Gastroesophageal sphincter (tissue), 4 donors: ENCODE measurements at regions not wholly inside any gene's neighbourhood (a gene's known extent, or its start where the extent isn't known, plus 50 kb on each side); places are given as distances from the start of the nearest gene placed in this dataset.

Experiments
- ATAC-seq: fragments of 150-250 bp; one replicate; pipeline ENCODE4 v1.9.1; 2016; ENCODE audit warnings: mild to moderate bottlenecking, moderate library complexity
- H3K27ac ChIP-seq, 4 donors: fragments of 200-600 bp; sonication (generic) in 3 of 4; 1 replicate in 3 of 4; 2 replicates in 1 of 4; pipeline ENCODE4 v1.5.1; 2016 to 2019
- H3K27me3 ChIP-seq: fragments of 200-600 bp; sonication (generic); one replicate; pipeline ENCODE4 v1.5.1; 2019
- H3K36me3 ChIP-seq, 2 donors: fragments of 200-600 bp; sonication (generic); one replicate each; pipeline ENCODE4 v1.5.1; 2019; ENCODE audit warnings: control low read depth in 1 of 2
- H3K4me1 ChIP-seq, 3 donors: fragments of 200-600 bp; sonication (generic); 1 replicate in 2 of 3; 2 replicates in 1 of 3; pipeline ENCODE4 v1.5.1; 2016 to 2019; ENCODE audit warnings: control low read depth in 2 of 3
- H3K4me3 ChIP-seq, 2 donors: fragments of 200-600 bp; sonication (generic); one replicate each; pipeline ENCODE4 v1.5.1; 2019; ENCODE audit warnings: mild to moderate bottlenecking in 1 of 2, moderate library complexity in 1 of 2
- H3K9me3 ChIP-seq, 3 donors: fragments of 200-600 bp; sonication (generic); one replicate each; pipeline ENCODE4 v1.5.1; 2017 to 2019; ENCODE audit warnings: control low read depth in 2 of 3
- CTCF ChIP-seq, 4 experiments: fragments of 200-600 bp in 2 of 4; fragments of 450-650 bp in 2 of 4; sonication (generic) in 1 of 4; IDR thresholded peaks; one replicate each; pipeline ENCODE4 v1.5.1; 2017 to 2019; ENCODE audit warnings: antibody characterized with exemption in 4 of 4, mild to moderate bottlenecking in 2 of 4, moderate library complexity in 2 of 4
- EP300 ChIP-seq: sonication (generic); formaldehyde crosslinking; IDR thresholded peaks from one replicate; pipeline ENCODE4 v1.6.1; 2017; ENCODE audit warnings: antibody characterized with exemption, mild to moderate bottlenecking
- POLR2A ChIP-seq, 2 donors: fragments of 450-650 bp; IDR thresholded peaks; one replicate each; pipeline ENCODE4 v1.6.1; 2017; ENCODE audit warnings: antibody characterized with exemption in 2 of 2, mild to moderate bottlenecking in 2 of 2, moderate library complexity in 1 of 2
- POLR2AphosphoS5 ChIP-seq: sonication (generic); formaldehyde crosslinking; IDR thresholded peaks from one replicate; pipeline ENCODE4 v1.6.1; 2017; ENCODE audit warnings: antibody characterized with exemption
- WGBS, 2 donors: methylation state at CpG; one replicate each; pipeline ENCODE4 v1.1.5; 2018; ENCODE audit warnings: low coverage in 1 of 2; 5-methylcytosine and 5-hydroxymethylcytosine counted together

DNA sequence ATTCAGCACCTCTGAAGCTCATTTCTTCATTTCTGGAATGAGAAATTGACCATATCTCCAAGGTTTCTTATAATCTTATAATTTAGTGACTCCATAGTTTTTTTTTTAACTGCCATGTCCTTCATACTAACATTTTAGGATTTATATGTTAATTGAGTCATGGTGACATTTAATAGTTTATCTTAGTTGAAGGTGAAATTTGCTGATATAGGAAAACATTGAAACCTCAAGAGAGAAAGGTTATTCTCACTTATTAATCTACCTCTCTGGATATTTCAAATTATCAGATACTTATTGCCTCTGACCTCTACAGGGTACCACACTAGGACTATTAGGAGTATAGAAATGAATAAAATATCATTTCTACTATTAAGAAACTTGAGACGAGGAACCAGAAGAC lies 499.0 kb downstream of the NUP35 start:
- Histone ChIP-seq H3K9me3 (peaks cover 0 to 9% (median 0%) of the 10 kb centered on the region in 3 donors), H3K4me3 (no peak overlapping the region), H3K27me3 (no peaks in the 10 kb centered on the region), H3K27ac (no peak overlapping the region), H3K4me1 (no peaks in the 10 kb centered on the region), H3K36me3 (no peaks in the 10 kb centered on the region)
- TF ChIP-seq POLR2AphosphoS5: no peak
- no peak for TF ChIP-seq CTCF (IDR thresholded peaks at IDR 0.05)
- no peak for TF ChIP-seq EP300
- no peak for TF ChIP-seq POLR2A (IDR thresholded peaks at IDR 0.05)
- 82 to 88% methylated on average over 1 of the region's 1 CpG for WGBS, 2 donors
- ATAC-seq: no peak

DNA sequence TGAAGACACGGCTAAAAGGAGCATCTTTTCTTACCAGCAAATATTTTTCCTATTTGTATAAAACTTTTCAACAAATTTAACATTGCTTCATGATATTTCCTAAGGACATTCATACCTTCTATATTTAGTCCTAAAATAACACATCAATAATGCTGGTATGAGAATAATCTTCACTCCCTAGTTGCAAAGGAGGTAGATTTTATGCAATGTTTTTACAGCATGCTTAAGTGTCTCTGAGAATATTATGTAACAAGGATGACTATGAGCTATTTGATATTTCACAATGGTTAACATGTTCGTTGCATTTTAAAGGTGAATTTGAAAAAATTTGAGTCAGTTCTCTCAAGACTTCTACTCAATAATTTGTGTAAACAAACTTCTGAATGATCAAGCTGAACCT lies 506.7 kb downstream of the NUP35 start:
- H3K9me3 ChIP-seq: no peaks in the 10 kb centered on the region
- no peaks in the 10 kb centered on the region for H3K36me3 ChIP-seq
- H3K27me3 ChIP-seq: no peaks in the 10 kb centered on the region
- WGBS, 2 donors: 79 to 88% methylated on average over 2 of the region's 2 CpGs
- no peaks in the 10 kb centered on the region for H3K4me1 ChIP-seq
- ATAC-seq: no peak
- TF ChIP-seq EP300 (no peak), CTCF (IDR thresholded peaks at IDR 0.05) (no peak), POLR2A (IDR thresholded peaks at IDR 0.05) (no peak), POLR2AphosphoS5 (no peak)
- no peak overlapping the region for H3K27ac ChIP-seq
- H3K4me3 ChIP-seq: no peak overlapping the region

GRCh38 chr2:183656121-183656520 lies 531.9 kb downstream of the NUP35 start:
- Histone ChIP-seq H3K9me3 (no peaks in the 10 kb centered on the region), H3K27me3 (no peaks in the 10 kb centered on the region), H3K4me3 (no peak overlapping the region), H3K4me1 (no peaks in the 10 kb centered on the region), H3K36me3 (no peaks in the 10 kb centered on the region), H3K27ac (no peak overlapping the region)
- no peak for TF ChIP-seq CTCF (IDR thresholded peaks at IDR 0.05)
- TF ChIP-seq EP300: no peak
- no peak for TF ChIP-seq POLR2AphosphoS5
- no peak for TF ChIP-seq POLR2A (IDR thresholded peaks at IDR 0.05)
- WGBS, 2 donors: 47% methylated on average over 1 of the region's 1 CpG; no CpG with 5 or more reads in 1 of the 2 donors
- ATAC-seq: no peak

DNA sequence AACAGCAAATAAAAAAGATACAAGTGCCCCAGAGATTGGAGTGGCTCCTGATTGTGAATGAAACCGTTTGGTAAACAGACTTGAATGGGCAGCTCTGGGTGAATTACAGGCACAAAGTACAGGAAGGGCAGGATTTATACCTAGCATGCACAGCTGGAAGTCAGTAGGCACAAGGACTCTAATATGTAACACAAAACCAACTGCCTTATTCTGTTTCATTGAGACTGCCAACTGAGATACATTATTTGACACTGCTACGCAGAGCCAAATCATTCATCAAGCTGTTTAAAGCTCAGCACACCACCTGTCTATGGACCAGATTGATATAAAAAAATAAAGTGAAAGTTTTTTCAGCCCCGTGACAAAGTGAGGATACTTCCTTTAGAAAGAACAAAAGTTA lies 541.2 kb downstream of the NUP35 start:
- H3K27me3 ChIP-seq: no peaks in the 10 kb centered on the region
- no peak for TF ChIP-seq CTCF (IDR thresholded peaks at IDR 0.05)
- no peak for TF ChIP-seq POLR2A (IDR thresholded peaks at IDR 0.05)
- no peak for TF ChIP-seq EP300
- TF ChIP-seq POLR2AphosphoS5: no peak
- WGBS, 2 donors: 21 to 35% methylated on average over 3 of the region's 3 CpGs
- ATAC-seq: no peak
- H3K36me3 ChIP-seq: no peaks in the 10 kb centered on the region
- H3K4me3 ChIP-seq: no peak overlapping the region
- H3K27ac ChIP-seq: peak overlapping the region in 1 of 4 donors; percentile 33
- H3K9me3 ChIP-seq: no peaks in the 10 kb centered on the region
- H3K4me1 ChIP-seq: peaks cover 0 to 15% (median 2%) of the 10 kb centered on the region in 3 donors

- TF ChIP-seq POLR2AphosphoS5 (no peak), CTCF (IDR thresholded peaks at IDR 0.05) (no peak), EP300 (no peak), POLR2A (IDR thresholded peaks at IDR 0.05) (no peak)
- Histone ChIP-seq H3K36me3 (no peaks in the 10 kb centered on the region), H3K27ac (peak overlapping the region in 2 of 4 donors; percentile 6 to 33), H3K9me3 (no peaks in the 10 kb centered on the region), H3K4me3 (no peak overlapping the region), H3K4me1 (peaks cover 0 to 15% (median 2%) of the 10 kb centered on the region in 3 donors), H3K27me3 (no peaks in the 10 kb centered on the region)
- ATAC-seq: no peak
- WGBS, 2 donors: 15 to 25% methylated on average over 1 of the region's 1 CpG
These were observed 541.8 kb downstream of the NUP35 start for GRCh38 chr2:183666031-183666430.
